MM.1S (cell line): ENCODE measurements at regions not wholly inside any gene's neighbourhood (a gene's known extent, or its start where the extent isn't known, plus 50 kb on each side); places are given as distances from the start of the nearest gene placed in this dataset.

Experiments
- DNase-seq: peaks from one replicate; pipeline ENCODE4 v3.0.0-alpha.2; 2015
- H2AFZ ChIP-seq: fragments of 300-600 bp; sonication (generic); 2 replicates; pipeline ENCODE4 v1.6.0; 2016; ENCODE audit warnings: antibody characterized with exemption, low read length
- H3F3A ChIP-seq: fragments of 300-600 bp; sonication (generic); 2 replicates; pipeline ENCODE4 v1.6.1; 2016; ENCODE audit warnings: mild to moderate bottlenecking, antibody characterized with exemption, low read length, moderate library complexity, mixed read lengths; ENCODE audit not compliant: insufficient read depth
- H3K27ac ChIP-seq: fragments of 300-600 bp; sonication (generic); 2 replicates; pipeline ENCODE4 v1.5.1; 2016; ENCODE audit warnings: mild to moderate bottlenecking, low read length
- H3K27me3 ChIP-seq: fragments of 300-600 bp; sonication (generic); replicated peaks from 2 replicates; pipeline ENCODE4 v1.6.0; 2016; ENCODE audit warnings: low read length; ENCODE audit not compliant: insufficient read depth
- H3K36me3 ChIP-seq: fragments of 300-600 bp; sonication (generic); replicated peaks from 2 replicates; pipeline ENCODE4 v1.6.1; 2016; ENCODE audit warnings: mild to moderate bottlenecking, low read length, mixed read lengths; ENCODE audit not compliant: insufficient read depth
- H3K4me1 ChIP-seq: fragments of 300-600 bp; sonication (generic); 2 replicates; pipeline ENCODE4 v1.6.1; 2016; ENCODE audit warnings: low read length, mixed read lengths
- H3K4me2 ChIP-seq: fragments of 300-600 bp; sonication (generic); 2 replicates; pipeline ENCODE4 v1.6.0; 2016; ENCODE audit warnings: low read depth, low read length
- H3K4me3 ChIP-seq: fragments of 300-600 bp; sonication (generic); 2 replicates; pipeline ENCODE4 v1.5.1; 2016; ENCODE audit warnings: low read length, mixed read lengths
- H3K79me2 ChIP-seq: fragments of 300-600 bp; sonication (generic); 2 replicates; pipeline ENCODE4 v1.6.1; 2016; ENCODE audit warnings: mixed run types, low read length, mixed read lengths
- H3K9ac ChIP-seq: fragments of 300-600 bp; sonication (generic); 2 replicates; pipeline ENCODE4 v1.6.1; 2016; ENCODE audit warnings: low read length, mixed read lengths
- H3K9me2 ChIP-seq: fragments of 300-600 bp; sonication (generic); replicated peaks from 2 replicates; pipeline ENCODE4 v1.6.1; 2016; ENCODE audit warnings: mild to moderate bottlenecking, low read length, mixed read lengths; ENCODE audit not compliant: insufficient read depth
- H3K9me3 ChIP-seq: fragments of 300-600 bp; sonication (generic); replicated peaks from 2 replicates; pipeline ENCODE4 v1.6.1; 2016; ENCODE audit warnings: mild to moderate bottlenecking, low read length, mixed read lengths; ENCODE audit not compliant: insufficient read depth
- H4K20me1 ChIP-seq: fragments of 300-600 bp; sonication (generic); 2 replicates; pipeline ENCODE4 v1.6.1; 2016; ENCODE audit warnings: mild to moderate bottlenecking, low read length, moderate library complexity, mixed read lengths; ENCODE audit not compliant: insufficient read depth
- EZH2 ChIP-seq: fragments of 300-600 bp; sonication (generic); optimal IDR thresholded peaks from 2 replicates; pipeline ENCODE3; 2017; ENCODE audit warnings: low read depth, mild to moderate bottlenecking, antibody characterized with exemption, low read length, mixed read lengths
- EZH2phosphoT487 ChIP-seq: fragments of 300-600 bp; sonication (generic); IDR thresholded peaks from 2 replicates; pipeline ENCODE4 v1.6.1; 2018; ENCODE audit warnings: antibody characterized with exemption, low read length
- TF ChIP-seq, protein P1 (sequence below): fragments of 300-600 bp; sonication (generic); IDR thresholded peaks from 2 replicates; pipeline ENCODE4 v1.5.1; 2016; ENCODE audit warnings: antibody characterized with exemption, low read length, mixed read lengths

DNA sequence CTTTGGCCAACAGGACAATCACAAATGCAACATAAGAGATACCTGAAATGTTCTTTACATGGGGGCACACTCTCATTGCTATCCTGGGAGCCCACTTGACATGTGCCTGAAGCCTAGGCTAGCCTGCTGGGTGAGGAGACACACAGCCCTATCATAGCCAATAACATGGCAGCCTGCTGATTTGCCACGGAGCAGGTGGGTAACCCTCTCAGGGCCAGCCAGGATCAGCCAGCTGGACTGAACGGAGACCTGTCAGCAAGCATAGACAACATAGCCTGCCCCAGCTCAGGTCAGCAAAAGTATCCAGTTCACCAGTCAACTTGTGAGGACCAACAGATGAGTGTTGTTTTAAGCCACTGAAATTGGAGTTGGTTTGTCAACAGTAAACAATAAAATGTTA lies 566.5 kb downstream of the DCDC2C start:
- DNase-seq, result no peak
- H3K4me3 ChIP-seq, result no peak overlapping the region
- H3K4me2 ChIP-seq, result no peak overlapping the region
- no peaks in the 10 kb centered on the region for H4K20me1 ChIP-seq
- H3K36me3 ChIP-seq, result no peaks in the 10 kb centered on the region
- no peaks in the 10 kb centered on the region for H3K79me2 ChIP-seq
- H3K9me2 ChIP-seq, result no peaks in the 10 kb centered on the region
- H3K9me3 ChIP-seq, result no peaks in the 10 kb centered on the region
- H3F3A ChIP-seq, result no peaks in the 10 kb centered on the region
- no peak overlapping the region for H2AFZ ChIP-seq
- TF ChIP-seq EZH2phosphoT487 (no peak), EZH2 (no peak)
- TF ChIP-seq, protein P1, sequence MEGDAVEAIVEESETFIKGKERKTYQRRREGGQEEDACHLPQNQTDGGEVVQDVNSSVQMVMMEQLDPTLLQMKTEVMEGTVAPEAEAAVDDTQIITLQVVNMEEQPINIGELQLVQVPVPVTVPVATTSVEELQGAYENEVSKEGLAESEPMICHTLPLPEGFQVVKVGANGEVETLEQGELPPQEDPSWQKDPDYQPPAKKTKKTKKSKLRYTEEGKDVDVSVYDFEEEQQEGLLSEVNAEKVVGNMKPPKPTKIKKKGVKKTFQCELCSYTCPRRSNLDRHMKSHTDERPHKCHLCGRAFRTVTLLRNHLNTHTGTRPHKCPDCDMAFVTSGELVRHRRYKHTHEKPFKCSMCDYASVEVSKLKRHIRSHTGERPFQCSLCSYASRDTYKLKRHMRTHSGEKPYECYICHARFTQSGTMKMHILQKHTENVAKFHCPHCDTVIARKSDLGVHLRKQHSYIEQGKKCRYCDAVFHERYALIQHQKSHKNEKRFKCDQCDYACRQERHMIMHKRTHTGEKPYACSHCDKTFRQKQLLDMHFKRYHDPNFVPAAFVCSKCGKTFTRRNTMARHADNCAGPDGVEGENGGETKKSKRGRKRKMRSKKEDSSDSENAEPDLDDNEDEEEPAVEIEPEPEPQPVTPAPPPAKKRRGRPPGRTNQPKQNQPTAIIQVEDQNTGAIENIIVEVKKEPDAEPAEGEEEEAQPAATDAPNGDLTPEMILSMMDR, result no peak
- H3K9ac ChIP-seq, result no peak overlapping the region
- H3K27ac ChIP-seq, result no peak overlapping the region; the same call in 1 of the 2 replicates
- no peaks in the 10 kb centered on the region for H3K4me1 ChIP-seq
- H3K27me3 ChIP-seq, result no peaks in the 10 kb centered on the region

DNA sequence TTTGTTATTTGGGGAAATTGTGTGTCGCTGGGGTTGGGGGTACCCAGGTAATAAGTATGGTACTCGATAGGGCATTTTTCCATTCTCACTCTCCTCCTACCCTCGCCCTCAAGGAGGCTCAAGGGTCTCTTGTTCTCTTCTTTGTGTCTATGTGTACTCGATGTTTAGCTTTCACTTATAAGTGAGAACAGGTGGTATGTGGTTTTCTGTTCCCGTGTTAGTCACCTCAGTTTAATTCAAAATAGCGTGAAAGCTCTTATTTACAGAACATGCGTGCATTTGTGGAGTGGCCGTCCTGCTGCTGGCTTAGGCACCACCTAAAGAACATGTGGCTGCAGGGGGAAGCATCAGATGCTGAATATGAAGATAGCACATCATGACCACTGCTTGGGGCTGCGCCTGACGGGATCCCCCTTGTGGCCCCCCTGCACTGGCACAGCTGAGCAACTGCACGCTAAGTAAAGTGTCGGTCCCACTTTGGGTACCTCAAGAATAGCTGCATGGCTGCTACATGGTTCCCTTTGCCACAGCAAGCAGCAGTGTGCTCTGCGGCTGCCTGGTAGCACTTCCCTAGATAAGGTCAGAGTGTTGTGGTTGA lies 569.0 kb downstream of the DCDC2C start:
- H3K79me2 ChIP-seq, result no peaks in the 10 kb centered on the region
- H3K27ac ChIP-seq, result no peak overlapping the region
- H3K4me1 ChIP-seq, result no peaks in the 10 kb centered on the region
- no peak for DNase-seq
- no peak overlapping the region for H2AFZ ChIP-seq
- H3K27me3 ChIP-seq, result no peaks in the 10 kb centered on the region
- H3K9me2 ChIP-seq, result no peaks in the 10 kb centered on the region
- no peak overlapping the region for H3K4me2 ChIP-seq
- no peaks in the 10 kb centered on the region for H3K36me3 ChIP-seq
- TF ChIP-seq EZH2phosphoT487 (no peak), EZH2 (no peak)
- TF ChIP-seq, protein P1, result no peak
- H3K9ac ChIP-seq, result no peak overlapping the region
- no peak overlapping the region for H3K4me3 ChIP-seq
- H3F3A ChIP-seq, result no peaks in the 10 kb centered on the region
- no peaks in the 10 kb centered on the region for H4K20me1 ChIP-seq
- H3K9me3 ChIP-seq, result no peaks in the 10 kb centered on the region

DNA sequence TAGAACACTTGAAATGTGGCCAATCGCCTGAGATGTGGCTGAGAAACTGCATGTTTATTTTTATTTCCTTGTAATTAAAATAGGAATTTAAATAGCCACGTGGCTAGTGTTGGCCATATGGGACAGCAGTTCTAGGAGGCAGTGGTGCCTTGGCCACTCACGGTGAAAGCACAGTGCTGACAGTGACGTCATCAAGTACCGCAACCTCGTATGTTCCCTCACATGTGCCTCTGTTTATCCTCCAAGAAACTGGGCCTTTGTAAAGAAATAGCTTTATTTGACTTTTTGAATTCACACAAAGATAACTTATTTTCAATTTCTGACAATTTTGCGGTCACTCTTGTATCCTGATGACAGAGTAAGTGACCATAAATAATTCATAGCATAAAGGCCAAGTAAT lies 575.0 kb downstream of the DCDC2C start:
- no peaks in the 10 kb centered on the region for H3K9me3 ChIP-seq
- no peak overlapping the region for H2AFZ ChIP-seq
- no peak for DNase-seq
- no peaks in the 10 kb centered on the region for H3F3A ChIP-seq
- no peak overlapping the region for H3K4me2 ChIP-seq
- H3K27me3 ChIP-seq, result no peaks in the 10 kb centered on the region
- no peaks in the 10 kb centered on the region for H3K4me1 ChIP-seq
- TF ChIP-seq EZH2, result no peak
- TF ChIP-seq, protein P1, result no peak
- no peak for TF ChIP-seq EZH2phosphoT487
- H3K9ac ChIP-seq, result no peak overlapping the region
- no peak overlapping the region for H3K27ac ChIP-seq
- H3K9me2 ChIP-seq, result no peaks in the 10 kb centered on the region
- no peak overlapping the region for H3K4me3 ChIP-seq
- no peaks in the 10 kb centered on the region for H3K79me2 ChIP-seq
- no peaks in the 10 kb centered on the region for H4K20me1 ChIP-seq
- H3K36me3 ChIP-seq, result no peaks in the 10 kb centered on the region
